Prostate gland (tissue), 2 donors: ENCODE measurements at regions not wholly inside any gene's neighbourhood (a gene's known extent, or its start where the extent isn't known, plus 50 kb on each side); places are given as distances from the start of the nearest gene placed in this dataset.

ENCODE experiments used
- POLR2A ChIP-seq: fragments of 450-650 bp; IDR thresholded peaks from one replicate; pipeline ENCODE4 v1.6.1; 2016; ENCODE audit warnings: antibody characterized with exemption, mild to moderate bottlenecking
- POLR2AphosphoS5 ChIP-seq: sonication (generic); formaldehyde crosslinking; IDR thresholded peaks from one replicate; pipeline ENCODE4 v1.6.1; 2017; ENCODE audit warnings: antibody characterized with exemption
- TF ChIP-seq, protein P1 (sequence below), 4 experiments: fragments of 200-600 bp in 2 of 4; fragments of 450-650 bp in 2 of 4; sonication (generic) in 2 of 4; IDR thresholded peaks; 1 replicate in 3 of 4; 2 replicates in 1 of 4; pipeline ENCODE4 v1.5.1; 2016 to 2019; ENCODE audit warnings: antibody characterized with exemption in 4 of 4, mild to moderate bottlenecking in 2 of 4, moderate library complexity in 2 of 4

DNA sequence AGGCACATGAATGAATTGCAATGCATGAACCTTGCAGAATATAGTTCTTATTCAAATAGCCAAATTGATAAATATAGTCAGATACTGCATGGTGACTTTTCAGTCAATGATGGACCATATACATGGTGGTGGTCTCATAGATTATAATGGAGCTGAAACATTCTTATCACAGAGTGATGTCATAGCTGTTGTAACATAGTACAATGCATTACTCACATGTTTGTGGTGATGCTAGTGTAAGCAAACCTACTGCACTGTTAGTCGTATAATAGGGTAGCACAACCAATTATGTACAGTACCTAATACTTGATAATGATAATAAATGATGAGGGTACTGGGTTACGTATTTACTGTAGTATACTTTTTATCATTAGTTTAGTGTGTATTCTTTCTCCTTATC, 280.3 kb downstream of the BCAT1 start:
- TF ChIP-seq, protein P1, sequence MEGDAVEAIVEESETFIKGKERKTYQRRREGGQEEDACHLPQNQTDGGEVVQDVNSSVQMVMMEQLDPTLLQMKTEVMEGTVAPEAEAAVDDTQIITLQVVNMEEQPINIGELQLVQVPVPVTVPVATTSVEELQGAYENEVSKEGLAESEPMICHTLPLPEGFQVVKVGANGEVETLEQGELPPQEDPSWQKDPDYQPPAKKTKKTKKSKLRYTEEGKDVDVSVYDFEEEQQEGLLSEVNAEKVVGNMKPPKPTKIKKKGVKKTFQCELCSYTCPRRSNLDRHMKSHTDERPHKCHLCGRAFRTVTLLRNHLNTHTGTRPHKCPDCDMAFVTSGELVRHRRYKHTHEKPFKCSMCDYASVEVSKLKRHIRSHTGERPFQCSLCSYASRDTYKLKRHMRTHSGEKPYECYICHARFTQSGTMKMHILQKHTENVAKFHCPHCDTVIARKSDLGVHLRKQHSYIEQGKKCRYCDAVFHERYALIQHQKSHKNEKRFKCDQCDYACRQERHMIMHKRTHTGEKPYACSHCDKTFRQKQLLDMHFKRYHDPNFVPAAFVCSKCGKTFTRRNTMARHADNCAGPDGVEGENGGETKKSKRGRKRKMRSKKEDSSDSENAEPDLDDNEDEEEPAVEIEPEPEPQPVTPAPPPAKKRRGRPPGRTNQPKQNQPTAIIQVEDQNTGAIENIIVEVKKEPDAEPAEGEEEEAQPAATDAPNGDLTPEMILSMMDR (IDR thresholded peaks at IDR 0.05): no peak
- TF ChIP-seq POLR2A (no peak), POLR2AphosphoS5 (no peak)
